ENCODE measurements at regions not wholly inside any gene's neighbourhood (a gene's known extent, or its start where the extent isn't known, plus 50 kb on each side); places are given as distances from the start of the nearest gene placed in this dataset.

DNA sequence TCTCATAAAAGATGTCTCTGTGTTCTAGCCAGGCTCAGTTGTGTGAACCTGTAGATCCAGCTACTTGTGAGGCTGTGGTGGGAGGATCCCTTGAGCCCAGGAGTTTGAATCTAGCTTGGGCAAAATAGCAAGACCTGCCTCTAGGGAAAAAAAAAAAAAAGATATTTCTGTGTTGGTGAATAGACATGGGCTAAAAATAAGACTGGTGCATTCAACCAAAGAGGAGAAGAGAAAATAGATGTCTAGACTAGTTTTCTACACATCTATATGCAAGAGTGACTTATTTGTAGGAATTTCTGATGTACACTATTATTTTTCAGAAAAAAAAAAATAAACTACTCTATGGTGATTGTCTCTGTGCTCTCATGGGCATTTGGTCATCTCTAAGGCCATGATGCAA, 555.1 kb downstream of the BCL11A start:
- TF ChIP-seq NR2C2 (IDR thresholded peaks at IDR 0.05; ENCODE audit: borderline replicate concordance, control insufficient read depth, insufficient read length, low read depth) (no peak), YBX1 (IDR thresholded peaks at IDR 0.05) (no peak), SREBF1 (IDR thresholded peaks at IDR 0.05; ENCODE audit: low read length) (no peak), SPI1 (IDR thresholded peaks at IDR 0.05; ENCODE audit: borderline replicate concordance, insufficient read depth, low read depth, low read length) (no peak), MEF2A (IDR thresholded peaks at IDR 0.05; ENCODE audit: insufficient read depth, low read depth, low read length) (no peak), ATF2 (IDR thresholded peaks at IDR 0.05; ENCODE audit: low read length) (no peak), POLR2A (IDR thresholded peaks at IDR 0.05; ENCODE audit: low read depth, low read length) (no peak), KAT2A (conservative IDR thresholded peaks at IDR 0.05; ENCODE audit: control insufficient read depth, low read depth, low read length) (no peak), EZH2 (IDR thresholded peaks at IDR 0.05; ENCODE audit: borderline replicate concordance, control insufficient read depth, low read depth, low read length) (no peak), RFX5 (IDR thresholded peaks at IDR 0.05; ENCODE audit: low read depth, low read length) (no peak), TAF1 (IDR thresholded peaks at IDR 0.05; ENCODE audit: borderline replicate concordance, low read depth, low read length) (no peak)

All from GM12878 (cell line).